ENCODE measurements at regions not wholly inside any gene's neighbourhood (a gene's known extent, or its start where the extent isn't known, plus 50 kb on each side); places are given as distances from the start of the nearest gene placed in this dataset.

- Histone ChIP-seq H3K9me3 (ENCODE audit: insufficient read depth, low read depth, low read length) (no peaks in the 10 kb centered on the region), H3K79me2 (ENCODE audit: insufficient read depth, low read length) (no peaks in the 10 kb centered on the region), H3K27ac (ENCODE audit: low read depth, low read length) (no peak overlapping the region), H4K20me1 (ENCODE audit: insufficient read depth, low read length) (no peaks in the 10 kb centered on the region), H2AFZ (ENCODE audit: low read depth, low read length) (no peak overlapping the region), H3K36me3 (ENCODE audit: insufficient read depth, low read length) (no peaks in the 10 kb centered on the region), H3K27me3 (ENCODE audit: insufficient read depth, low read length) (no peaks in the 10 kb centered on the region), H3K4me3 (ENCODE audit: insufficient read depth, low read depth, low read length) (no peak overlapping the region), H3K4me1 (ENCODE audit: insufficient read depth, low read length) (no peaks in the 10 kb centered on the region), H3K4me2 (ENCODE audit: low read length) (no peak overlapping the region), H3K9ac (ENCODE audit: low read length) (no peak overlapping the region)
- Mint-ChIP-seq H3K4me1 (ENCODE audit: low read depth, unreplicated experiment) (no peaks in the 10 kb centered on the region), H3K27me3 (ENCODE audit: low read depth, unreplicated experiment) (no peaks in the 10 kb centered on the region), H3K36me3 (ENCODE audit: low read depth, unreplicated experiment) (no peaks in the 10 kb centered on the region), H3K9me3 (ENCODE audit: unreplicated experiment) (peaks cover 10% of the 10 kb centered on the region), H3K4me3 (ENCODE audit: unreplicated experiment) (no peak overlapping the region), H3K27ac (ENCODE audit: unreplicated experiment) (no peak overlapping the region)
- DNase-seq (ENCODE audit: low read depth) (no peak), FAIRE-seq (no peak)
- TF ChIP-seq CTCF (IDR thresholded peaks at IDR 0.05; ENCODE audit: insufficient read depth, low read depth, low read length) (no peak), EZH2 (IDR thresholded peaks at IDR 0.05; ENCODE audit: insufficient read depth, low read length) (no peak)
Measured at GRCh38 chr10:8477300-8477699, 422.8 kb downstream of the GATA3 start.

DNA sequence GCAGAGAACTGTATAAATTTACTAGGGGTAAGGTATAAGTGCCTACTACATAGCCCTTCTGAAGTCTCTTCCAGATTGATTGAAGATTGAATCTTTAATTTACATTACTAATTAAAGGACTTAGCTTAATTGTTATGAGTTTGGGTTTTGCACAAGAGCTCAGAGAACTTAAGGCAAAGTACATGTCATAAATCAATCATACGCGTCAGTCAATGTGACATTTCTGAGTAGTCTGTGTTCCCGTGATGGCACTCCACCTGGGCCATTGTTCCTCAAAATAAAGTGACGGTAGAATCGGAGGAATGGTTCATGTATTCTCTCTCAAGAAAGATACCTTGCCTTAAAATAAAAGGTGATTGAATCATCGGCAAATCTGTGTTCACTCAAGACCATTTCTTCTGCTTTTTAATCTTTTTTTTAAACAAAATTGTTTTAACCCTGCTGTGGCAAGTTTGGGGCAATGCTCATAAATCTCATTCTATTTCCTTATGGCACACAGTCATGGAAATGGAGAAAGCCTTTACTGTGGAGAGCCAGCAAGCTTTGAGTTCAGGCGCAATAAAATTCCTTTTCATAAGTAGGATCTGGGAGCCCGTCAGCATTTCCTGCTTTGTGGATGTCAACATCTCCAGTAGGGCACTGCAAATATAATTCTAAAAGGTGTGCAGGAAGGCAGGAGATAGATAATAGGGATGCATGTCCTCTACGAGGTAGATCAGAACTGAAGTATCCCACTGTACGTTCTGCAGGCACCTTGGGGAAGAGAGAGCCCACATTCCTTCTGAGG, 427.4 kb downstream of the GATA3 start:
- no peak for FAIRE-seq
- H3K4me1 Mint-ChIP-seq (ENCODE audit: low read depth, unreplicated experiment): no peaks in the 10 kb centered on the region

More for the DNA sequence above, 427.4 kb downstream of the GATA3 start:
- H3K4me2 ChIP-seq (ENCODE audit: low read length): no peak overlapping the region
- H3K79me2 ChIP-seq (ENCODE audit: insufficient read depth, low read length): no peaks in the 10 kb centered on the region
- Mint-ChIP-seq H3K36me3 (ENCODE audit: low read depth, unreplicated experiment) (no peaks in the 10 kb centered on the region), H3K27ac (ENCODE audit: unreplicated experiment) (no peak overlapping the region), H3K27me3 (ENCODE audit: low read depth, unreplicated experiment) (no peaks in the 10 kb centered on the region), H3K4me3 (ENCODE audit: unreplicated experiment) (no peak overlapping the region), H3K9me3 (ENCODE audit: unreplicated experiment) (peaks cover 6% of the 10 kb centered on the region)
- H3K27ac ChIP-seq (ENCODE audit: low read depth, low read length): no peak overlapping the region
- no peaks in the 10 kb centered on the region for H3K9me3 ChIP-seq (ENCODE audit: insufficient read depth, low read depth, low read length)
- H3K9ac ChIP-seq (ENCODE audit: low read length): no peak overlapping the region
- DNase-seq (ENCODE audit: low read depth): no peak
- no peak overlapping the region for H2AFZ ChIP-seq (ENCODE audit: low read depth, low read length)
- no peaks in the 10 kb centered on the region for H3K27me3 ChIP-seq (ENCODE audit: insufficient read depth, low read length)
- TF ChIP-seq CTCF (IDR thresholded peaks at IDR 0.05; ENCODE audit: insufficient read depth, low read depth, low read length) (no peak), EZH2 (IDR thresholded peaks at IDR 0.05; ENCODE audit: insufficient read depth, low read length) (no peak)
- no peaks in the 10 kb centered on the region for H3K36me3 ChIP-seq (ENCODE audit: insufficient read depth, low read length)
- H3K4me3 ChIP-seq (ENCODE audit: insufficient read depth, low read depth, low read length): no peak overlapping the region
- no peaks in the 10 kb centered on the region for H3K4me1 ChIP-seq (ENCODE audit: insufficient read depth, low read length)
- H4K20me1 ChIP-seq (ENCODE audit: insufficient read depth, low read length): no peaks in the 10 kb centered on the region
